NCI-H748 treated with DMSO at 0.1 percent for 48 hours (cell line): ENCODE measurements at regions not wholly inside any gene's neighbourhood (a gene's known extent, or its start where the extent isn't known, plus 50 kb on each side); places are given as distances from the start of the nearest gene placed in this dataset.
"Not testable (repeated sequence)": the region's sequence is repeated elsewhere in the genome, so short reads cannot be mapped to it uniquely, and the experiment has no call there.

Source experiments
- DNase-seq: peaks from one replicate; lab custom pipeline; 2025; lab: John Stamatoyannopoulos, UW

GRCh38 chr1:193905288-193906085 is 719.1 kb upstream of the B3GALT2 start:
- no peak for DNase-seq

GRCh38 chr1:193891788-193892187 is 705.4 kb upstream of the B3GALT2 start:
- no peak for DNase-seq

GRCh38 chr1:193890935-193891334 is 704.5 kb upstream of the B3GALT2 start:
- DNase-seq: no peak

- DNase-seq: no peak
These were observed 698.6 kb upstream of the B3GALT2 start for GRCh38 chr1:193884848-193885558.

- DNase-seq: not testable (repeated sequence)
These were observed 691.5 kb upstream of the B3GALT2 start for GRCh38 chr1:193877920-193878319.

GRCh38 chr1:193868425-193868824 is 682.0 kb upstream of the B3GALT2 start:
- no peak for DNase-seq

- DNase-seq: no peak
These were observed 669.8 kb upstream of the B3GALT2 start for GRCh38 chr1:193856261-193856660.

GRCh38 chr1:193850745-193851144 is 664.3 kb upstream of the B3GALT2 start:
- DNase-seq: peak; percentile 45

GRCh38 chr1:193846876-193847604 is 660.6 kb upstream of the B3GALT2 start:
- no peak for DNase-seq

- DNase-seq: no peak
These were observed 660.0 kb upstream of the B3GALT2 start for GRCh38 chr1:193846411-193846810.

GRCh38 chr1:193841857-193842256 is 655.4 kb upstream of the B3GALT2 start:
- no peak for DNase-seq

- no peak for DNase-seq
These were observed 645.1 kb upstream of the B3GALT2 start for GRCh38 chr1:193831465-193831864.

GRCh38 chr1:193827516-193827915 is 641.1 kb upstream of the B3GALT2 start:
- no peak for DNase-seq

GRCh38 chr1:193819376-193819775 is 633.0 kb upstream of the B3GALT2 start:
- no peak for DNase-seq

GRCh38 chr1:193807208-193807607 is 620.8 kb upstream of the B3GALT2 start:
- DNase-seq: no peak

- no peak for DNase-seq
These were observed 620.0 kb upstream of the B3GALT2 start for GRCh38 chr1:193806079-193807048.

- DNase-seq: no peak
These were observed 613.7 kb upstream of the B3GALT2 start for GRCh38 chr1:193799948-193800690.

- no peak for DNase-seq
These were observed 613.0 kb upstream of the B3GALT2 start for GRCh38 chr1:193799371-193799770.

GRCh38 chr1:193794239-193794638 is 607.8 kb upstream of the B3GALT2 start:
- no peak for DNase-seq

GRCh38 chr1:193791746-193792145 is 605.3 kb upstream of the B3GALT2 start:
- no peak for DNase-seq

GRCh38 chr1:193787061-193787460 is 600.6 kb upstream of the B3GALT2 start:
- no peak for DNase-seq
